GM12873 (cell line): ENCODE measurements at regions not wholly inside any gene's neighbourhood (a gene's known extent, or its start where the extent isn't known, plus 50 kb on each side); places are given as distances from the start of the nearest gene placed in this dataset.

ENCODE experiments used
- CTCF ChIP-seq: IDR thresholded peaks from 2 replicates; pipeline ENCODE4 v1.5.1; 2012; ENCODE audit warnings: low read depth, mild to moderate bottlenecking, moderate library complexity, low read length, control low read depth; ENCODE audit not compliant: insufficient read depth; ENCODE audit errors: missing control alignments

DNA sequence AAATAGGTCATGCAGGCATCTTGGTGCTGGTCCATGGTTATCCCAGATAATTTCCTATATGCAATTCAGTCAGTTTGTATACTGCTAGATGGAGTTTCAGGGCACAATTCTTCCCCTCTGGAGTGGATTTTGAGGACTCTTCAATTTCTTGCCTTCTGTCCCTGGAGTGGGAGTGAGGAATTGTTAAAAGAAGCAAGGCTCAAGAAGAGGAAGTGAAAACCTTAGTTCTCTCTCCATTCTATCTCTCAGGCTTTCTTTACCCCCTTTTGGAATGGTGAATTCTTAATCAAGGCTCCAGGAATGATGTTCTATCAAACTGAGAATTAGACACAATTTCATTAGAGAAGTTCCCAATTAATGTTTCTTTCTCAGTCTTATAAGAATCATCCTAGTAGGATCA is 67.1 kb downstream of the RWDD3 start:
- TF ChIP-seq CTCF, result no peak

DNA sequence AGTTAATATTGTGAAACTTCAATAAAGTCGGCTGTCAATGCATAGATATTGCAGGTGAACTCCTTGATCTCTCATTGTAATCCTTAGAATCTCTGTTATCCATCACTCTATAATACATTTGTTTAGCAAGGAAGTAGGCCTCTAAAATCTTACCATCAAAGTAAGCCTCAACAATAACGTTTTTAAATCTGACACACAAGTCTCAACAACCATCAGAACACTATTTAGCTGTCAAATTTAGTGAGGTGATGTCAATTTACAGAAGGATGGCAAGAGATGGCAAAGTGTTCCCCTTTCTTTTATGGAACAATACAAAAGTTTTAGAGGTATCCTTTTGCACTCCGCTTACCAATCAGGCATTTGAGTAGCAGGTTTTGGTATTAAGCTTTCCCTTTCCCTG is 67.6 kb downstream of the RWDD3 start:
- no peak for TF ChIP-seq CTCF

DNA sequence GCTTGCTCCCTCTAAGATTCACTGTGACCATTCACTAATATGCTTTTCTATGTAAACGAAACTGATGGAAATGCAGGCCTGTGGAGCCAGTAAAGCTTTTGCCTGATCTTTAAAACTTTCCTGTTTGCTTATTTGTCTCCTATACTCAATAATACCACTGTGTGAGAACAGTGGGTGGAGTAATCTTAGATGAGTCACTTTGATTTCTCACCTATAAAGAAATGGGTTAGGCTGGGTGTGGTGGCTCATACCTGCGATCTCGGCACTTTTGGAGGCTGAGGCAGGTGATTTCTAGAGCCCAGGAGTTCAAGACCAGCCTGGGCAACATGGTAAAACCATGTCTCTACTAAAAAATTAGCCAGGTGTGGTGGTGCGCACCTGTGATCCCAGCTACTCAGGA is 70.8 kb downstream of the RWDD3 start:
- no peak for TF ChIP-seq CTCF

GRCh38 chr1:95308276-95309030 is 74.4 kb downstream of the RWDD3 start:
- no peak for TF ChIP-seq CTCF

DNA sequence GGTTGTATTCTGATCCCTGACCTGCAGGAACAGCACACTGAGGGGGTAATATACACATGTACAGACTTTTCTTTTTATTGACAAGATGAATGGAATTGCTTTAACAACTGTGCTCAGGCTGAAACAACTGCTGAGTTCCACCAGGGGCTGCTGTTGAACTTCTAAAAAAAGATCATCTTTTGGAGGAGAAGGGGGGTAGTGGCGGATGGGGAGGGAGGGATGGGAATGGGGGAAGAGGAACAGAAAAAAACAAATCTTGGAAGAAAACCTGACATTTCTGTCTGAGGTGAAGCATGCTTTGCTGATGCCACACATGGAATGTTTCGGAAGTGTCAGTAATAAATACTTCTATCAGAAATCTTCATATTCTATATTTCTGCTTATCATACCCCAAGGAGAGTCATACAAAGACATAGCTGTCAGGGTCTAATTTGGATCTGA is 75.0 kb downstream of the RWDD3 start:
- peak; percentile 43 for TF ChIP-seq CTCF

- TF ChIP-seq CTCF, result no peak
These were observed 77.0 kb downstream of the RWDD3 start for GRCh38 chr1:95311014-95311413.

DNA sequence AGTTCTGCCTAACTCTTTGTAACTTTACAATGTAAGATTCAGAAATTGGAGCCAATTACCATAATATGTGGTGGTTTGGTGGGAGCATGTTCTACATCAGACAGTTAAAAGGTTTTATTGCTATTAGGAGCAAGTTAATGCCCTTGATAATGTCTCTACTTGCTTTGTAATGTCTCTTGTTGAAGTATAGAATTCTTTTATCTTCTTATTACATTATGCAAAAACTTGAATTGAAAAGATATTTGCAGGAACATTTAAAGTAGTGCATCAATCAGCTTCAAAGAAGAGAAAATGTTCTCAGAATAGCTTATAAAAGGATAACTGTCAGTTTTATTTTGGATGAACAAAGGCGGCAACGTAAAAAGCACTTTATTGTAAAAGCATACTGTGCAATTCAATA is 77.8 kb downstream of the RWDD3 start:
- TF ChIP-seq CTCF, result no peak
